Medulla oblongata (tissue), 1 donor: ENCODE measurements at regions not wholly inside any gene's neighbourhood (a gene's known extent, or its start where the extent isn't known, plus 50 kb on each side); places are given as distances from the start of the nearest gene placed in this dataset.
"Not testable (repeated sequence)": the region's sequence is repeated elsewhere in the genome, so short reads cannot be mapped to it uniquely, and the experiment has no call there.

Experiments used
- DNase-seq: peaks from one replicate; pipeline ENCODE4 v3.0.0-alpha.2; 2015; ENCODE audit errors: extremely low spot score

- no peak for DNase-seq
These were observed 187.6 kb downstream of the TUBA3C start for GRCh38 chr13:18993884-18994660.

GRCh38 chr13:18992791-18993190 lies 188.8 kb downstream of the TUBA3C start:
- DNase-seq = no peak

GRCh38 chr13:18991060-18991459 lies 190.6 kb downstream of the TUBA3C start:
- DNase-seq = no peak

- no peak for DNase-seq
These were observed 203.2 kb downstream of the TUBA3C start for GRCh38 chr13:18978447-18978846.

- DNase-seq = no peak
These were observed 203.8 kb downstream of the TUBA3C start for GRCh38 chr13:18977857-18978256.

GRCh38 chr13:18971576-18972219 lies 209.9 kb downstream of the TUBA3C start:
- peak; percentile 9 for DNase-seq

GRCh38 chr13:18965347-18965855 lies 216.2 kb downstream of the TUBA3C start:
- no peak for DNase-seq

GRCh38 chr13:18964942-18965341 lies 216.7 kb downstream of the TUBA3C start:
- DNase-seq = no peak

GRCh38 chr13:18963684-18964083 lies 217.9 kb downstream of the TUBA3C start:
- not testable (repeated sequence) for DNase-seq

- DNase-seq = no peak
These were observed 219.4 kb downstream of the TUBA3C start for GRCh38 chr13:18962168-18962734.

- DNase-seq = no peak
These were observed 220.1 kb downstream of the TUBA3C start for GRCh38 chr13:18961383-18962117.

GRCh38 chr13:18960637-18961227 lies 220.9 kb downstream of the TUBA3C start:
- no peak for DNase-seq

GRCh38 chr13:18959996-18960395 lies 221.6 kb downstream of the TUBA3C start:
- no peak for DNase-seq

GRCh38 chr13:18959229-18959628 lies 222.4 kb downstream of the TUBA3C start:
- DNase-seq = no peak

- DNase-seq = no peak
These were observed 225.0 kb downstream of the TUBA3C start for GRCh38 chr13:18956473-18957078.

- no peak for DNase-seq
These were observed 227.4 kb downstream of the TUBA3C start for GRCh38 chr13:18954254-18954653.

GRCh38 chr13:18953139-18953930 lies 228.3 kb downstream of the TUBA3C start:
- DNase-seq = no peak

- DNase-seq = no peak
These were observed 229.2 kb downstream of the TUBA3C start for GRCh38 chr13:18952225-18953016.

GRCh38 chr13:18951412-18951811 lies 230.2 kb downstream of the TUBA3C start:
- DNase-seq = no peak

- DNase-seq = no peak
These were observed 231.7 kb downstream of the TUBA3C start for GRCh38 chr13:18949970-18950369.
